ENCODE measurements at regions not wholly inside any gene's neighbourhood (a gene's known extent, or its start where the extent isn't known, plus 50 kb on each side); places are given as distances from the start of the nearest gene placed in this dataset.

DNA sequence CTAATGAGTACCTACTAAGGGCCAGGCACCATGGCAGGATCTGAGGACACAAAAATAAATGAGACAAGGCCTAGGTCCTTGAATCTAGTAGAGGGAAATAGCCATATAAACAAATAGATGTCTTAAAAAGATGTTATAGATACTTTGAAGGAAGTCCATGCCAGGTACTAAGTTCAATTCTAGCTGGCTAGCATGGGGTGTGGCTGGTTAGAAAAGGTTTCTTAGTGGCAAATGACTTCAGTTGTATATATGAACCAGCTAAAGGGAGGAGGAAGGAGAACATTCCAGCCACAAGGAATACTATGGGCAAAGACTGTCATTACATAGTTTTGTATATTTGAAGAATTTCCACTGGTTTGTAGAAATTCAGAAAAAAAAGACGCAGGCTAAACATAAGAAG lies 133.6 kb upstream of the BMP4 start:
- DNase-seq = no peak

DNA sequence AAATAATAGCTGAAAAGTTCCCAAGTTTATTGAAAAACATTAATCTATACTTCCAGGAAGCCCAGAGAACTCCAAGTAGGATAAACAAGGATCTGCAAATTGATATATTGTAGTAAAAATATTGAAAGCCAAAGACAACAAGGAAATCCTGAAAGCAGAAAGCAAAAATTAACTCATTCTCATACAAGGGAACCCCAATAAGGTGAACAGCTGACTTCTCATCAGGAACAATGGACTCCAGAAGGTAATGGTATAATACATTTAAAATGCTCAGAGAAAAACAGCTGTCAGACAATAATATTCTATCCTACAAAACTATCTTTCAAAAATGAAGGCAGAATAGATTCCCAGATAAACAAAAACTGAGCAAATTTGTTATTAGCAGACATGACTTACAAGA lies 138.1 kb upstream of the BMP4 start:
- no peak for DNase-seq

DNA sequence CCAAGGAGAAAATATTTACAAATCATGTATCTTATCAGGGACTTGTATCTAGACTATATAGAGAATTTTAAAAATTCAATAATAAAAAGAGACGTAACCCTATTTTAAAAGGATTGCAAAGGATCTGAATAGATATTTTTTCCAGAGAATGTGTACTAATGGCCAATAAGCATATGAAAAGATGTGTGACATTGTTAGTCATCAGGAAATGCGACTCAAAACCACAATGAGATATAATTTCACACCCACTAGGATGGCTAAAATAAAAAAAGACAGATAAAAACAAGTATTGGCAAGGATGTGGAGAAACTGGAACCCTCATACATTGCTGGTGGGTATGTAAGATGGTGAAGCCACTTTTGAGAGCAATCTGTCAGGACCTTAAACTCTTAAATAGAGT lies 141.9 kb upstream of the BMP4 start:
- no peak for DNase-seq

DNA sequence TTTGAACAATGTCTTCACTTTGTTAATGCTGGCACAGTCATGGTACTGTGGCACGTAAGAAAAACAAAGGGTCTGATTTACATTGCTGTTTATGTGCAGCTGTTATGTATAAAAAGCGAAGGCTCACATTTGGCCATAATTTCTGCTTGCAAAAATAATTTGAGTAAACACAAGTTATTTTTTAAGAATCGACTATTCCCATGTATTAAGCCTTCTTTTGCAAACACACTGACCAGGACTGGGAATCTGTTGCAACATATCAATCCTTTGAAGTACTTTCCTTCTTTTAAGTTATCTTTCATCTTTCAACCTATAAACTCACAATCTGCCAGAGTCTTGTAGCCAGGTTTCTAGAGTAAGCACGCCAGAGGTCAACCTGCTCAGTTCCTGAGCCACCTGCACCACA lies 145.4 kb upstream of the BMP4 start:
- no peak for DNase-seq

DNA sequence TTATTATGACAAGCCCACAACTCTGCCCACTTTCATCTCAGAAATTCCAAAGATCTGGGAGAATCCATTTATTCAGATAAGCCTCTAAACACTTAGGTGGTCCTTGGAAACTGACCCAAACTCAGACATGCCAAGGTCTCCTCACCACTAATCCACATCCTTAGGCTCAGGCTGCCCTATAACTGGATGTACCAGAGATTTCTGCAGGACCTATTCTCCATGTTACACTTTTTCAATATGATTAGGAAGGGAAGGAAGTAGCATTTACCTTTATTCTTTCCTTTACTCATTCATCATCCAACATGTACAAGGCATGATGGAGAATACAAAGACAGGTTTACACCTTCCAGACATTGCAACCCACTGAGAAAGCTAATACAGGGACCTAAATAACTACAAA lies 145.9 kb upstream of the BMP4 start:
- no peak for DNase-seq

DNA sequence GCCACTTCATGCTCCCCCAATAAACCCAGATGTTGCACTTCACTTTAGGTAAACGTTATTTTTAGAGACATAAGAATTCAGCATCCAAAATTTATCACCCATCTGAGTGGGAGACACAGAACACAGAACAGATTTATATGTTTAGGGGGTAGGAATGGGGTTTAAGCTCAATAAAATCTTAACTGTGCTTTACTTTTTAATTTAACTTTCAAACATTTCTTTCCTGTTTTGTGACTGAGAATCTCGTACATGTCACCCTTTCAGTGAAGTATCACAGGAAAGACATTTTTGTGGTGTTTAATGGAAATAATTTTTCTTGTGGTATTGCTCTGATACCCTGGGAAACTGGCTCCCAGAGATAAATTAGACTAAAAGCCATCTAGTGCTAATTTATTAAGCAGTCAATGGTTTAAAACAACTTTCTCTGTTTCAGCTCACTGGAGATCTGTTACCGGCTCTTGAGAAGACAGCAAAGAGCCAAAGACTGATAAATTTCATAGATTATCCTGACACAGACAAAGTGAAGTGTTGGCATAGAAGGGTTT lies 148.0 kb upstream of the BMP4 start:
- no peak for DNase-seq

DNA sequence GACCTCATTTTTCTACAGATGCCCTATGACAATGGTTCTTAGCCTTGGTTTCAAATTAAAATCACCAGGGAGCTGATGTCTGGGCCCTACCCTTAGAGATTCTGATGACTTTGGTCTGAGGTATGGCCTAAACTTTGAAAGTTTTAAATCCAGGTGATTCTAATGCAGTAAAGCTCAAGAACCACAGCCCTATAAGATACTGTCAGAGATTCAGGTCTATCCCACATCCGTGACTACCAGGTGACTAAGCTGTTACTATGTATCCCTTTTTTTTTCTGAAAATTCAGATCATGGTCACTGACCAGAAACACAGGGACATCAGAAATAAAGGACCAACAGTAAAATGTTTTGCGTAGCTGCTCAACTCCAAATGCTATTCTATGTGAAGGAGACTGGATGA lies 148.8 kb upstream of the BMP4 start:
- no peak for DNase-seq

DNA sequence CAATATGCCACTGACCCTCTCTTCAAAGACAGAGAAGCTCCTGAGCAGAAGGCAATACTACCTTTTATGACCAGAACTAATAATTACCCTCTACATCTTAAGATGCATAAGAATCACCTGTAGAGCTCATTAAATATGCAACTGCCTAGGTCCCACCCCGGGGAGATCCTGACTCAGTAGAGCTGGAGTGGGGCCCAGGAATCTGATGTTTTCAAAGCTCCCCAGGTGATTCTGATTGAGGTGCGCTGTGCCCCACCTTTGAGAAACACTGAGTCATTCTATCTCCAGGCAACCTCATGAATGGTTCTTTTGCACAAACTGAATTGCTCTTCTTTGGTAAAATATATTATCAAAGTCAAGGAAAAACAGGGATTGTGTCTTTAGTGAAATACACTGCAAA lies 149.3 kb upstream of the BMP4 start:
- DNase-seq = no peak

DNA sequence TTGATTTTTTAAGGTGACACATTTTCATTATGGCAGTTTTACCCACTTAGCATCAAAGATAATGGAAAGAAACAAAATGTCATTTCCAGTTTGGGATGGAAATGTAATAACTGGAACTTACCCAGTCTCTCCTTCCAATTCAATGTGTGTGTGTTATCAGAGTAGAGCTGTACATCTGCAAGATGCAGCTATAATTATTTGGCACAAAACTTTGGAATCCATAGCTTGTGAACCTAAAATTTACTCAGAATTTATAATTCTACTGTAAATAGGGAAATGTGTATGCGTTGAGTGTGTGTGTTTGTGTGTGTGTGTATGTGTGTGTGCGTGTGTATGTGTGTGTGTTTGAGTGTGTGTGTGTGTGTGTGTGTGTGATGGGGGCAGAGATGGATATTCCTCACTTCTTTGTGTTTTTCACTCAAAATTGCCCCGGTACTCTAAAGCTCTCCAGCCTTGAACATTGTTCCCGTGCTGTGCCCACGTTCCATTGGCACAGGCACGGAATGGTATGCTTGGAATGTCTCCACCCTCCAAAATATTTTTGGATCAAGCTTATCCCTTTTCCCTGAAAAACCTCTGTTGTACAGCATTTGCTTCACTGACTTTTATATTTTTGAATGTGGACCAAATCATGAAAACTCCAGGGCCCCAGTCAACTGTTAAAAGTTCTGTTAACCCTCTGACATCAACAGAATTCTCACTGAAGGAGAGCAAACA lies 150.2 kb upstream of the BMP4 start:
- DNase-seq = peak; percentile 49

DNA sequence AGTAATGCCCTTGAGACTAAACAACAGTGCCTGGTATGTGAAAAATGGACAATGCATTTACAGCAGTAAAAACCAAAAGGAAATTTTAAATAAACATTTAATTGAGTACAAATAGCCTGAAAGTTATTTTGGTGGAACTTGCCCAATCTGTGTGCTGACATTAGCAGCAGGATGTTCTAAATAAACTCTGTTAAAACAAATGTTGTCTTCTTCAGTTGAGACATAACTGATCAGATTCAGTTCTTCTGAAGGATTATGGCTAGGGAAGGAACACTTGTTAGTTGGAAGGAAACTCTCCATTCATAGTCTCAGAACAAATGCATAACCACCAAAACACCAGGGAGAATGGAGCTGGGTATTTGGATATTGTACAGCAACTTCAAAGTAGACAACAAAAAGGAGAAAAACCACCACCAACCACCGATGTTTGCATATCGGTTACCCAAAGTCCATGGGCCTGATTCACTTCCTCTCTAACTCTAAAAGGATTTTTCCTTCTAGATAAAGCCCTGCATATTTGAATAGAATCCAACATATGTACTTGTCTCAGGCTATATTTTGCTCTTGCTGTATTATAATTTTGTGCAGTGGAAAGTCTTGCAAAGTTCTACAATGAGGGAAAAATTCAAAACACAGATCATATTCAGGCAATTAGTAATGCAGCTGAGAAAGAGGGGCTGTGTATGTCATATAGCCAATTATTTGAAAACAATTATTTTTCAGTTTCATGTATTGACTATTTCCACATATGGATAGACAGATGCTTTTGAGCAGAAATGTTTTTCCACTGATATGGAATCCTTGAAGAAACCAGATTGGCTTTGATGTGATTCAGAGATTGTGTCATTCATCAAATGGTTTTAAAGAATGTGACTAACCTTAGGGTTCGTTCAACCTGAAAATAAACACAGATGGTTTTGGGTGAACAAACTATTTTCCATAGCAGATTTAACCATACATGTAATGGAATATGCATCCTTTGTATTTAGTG lies 152.2 kb upstream of the BMP4 start:
- no peak for DNase-seq

DNA sequence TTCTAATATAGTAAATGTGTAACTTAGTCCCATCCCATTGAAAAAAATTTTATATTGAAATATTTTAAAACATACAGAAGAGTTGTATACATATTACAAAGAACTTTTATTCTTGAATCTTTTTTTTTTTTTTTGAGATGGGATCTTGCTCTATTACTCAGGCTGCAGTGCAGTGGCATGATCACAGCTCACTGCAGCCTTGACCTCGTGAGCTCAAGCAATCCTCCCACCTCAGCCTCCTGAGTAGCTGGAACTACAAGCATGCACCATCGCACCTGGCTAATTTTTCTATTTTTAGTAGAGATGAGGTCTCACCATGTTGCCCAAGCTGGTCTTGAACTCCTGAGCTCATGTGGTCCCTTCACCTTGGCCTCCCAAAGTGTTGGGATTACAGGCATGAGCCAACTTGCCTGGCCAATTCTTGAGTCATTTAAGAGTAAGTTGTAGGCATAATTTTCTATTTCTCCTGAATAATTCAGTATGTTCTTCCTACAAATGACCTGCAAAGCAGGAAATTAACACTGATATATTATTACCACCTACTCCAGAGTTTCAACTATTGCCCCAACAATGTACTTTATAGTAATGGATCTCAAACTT lies 153.0 kb upstream of the BMP4 start:
- DNase-seq = no peak

DNA sequence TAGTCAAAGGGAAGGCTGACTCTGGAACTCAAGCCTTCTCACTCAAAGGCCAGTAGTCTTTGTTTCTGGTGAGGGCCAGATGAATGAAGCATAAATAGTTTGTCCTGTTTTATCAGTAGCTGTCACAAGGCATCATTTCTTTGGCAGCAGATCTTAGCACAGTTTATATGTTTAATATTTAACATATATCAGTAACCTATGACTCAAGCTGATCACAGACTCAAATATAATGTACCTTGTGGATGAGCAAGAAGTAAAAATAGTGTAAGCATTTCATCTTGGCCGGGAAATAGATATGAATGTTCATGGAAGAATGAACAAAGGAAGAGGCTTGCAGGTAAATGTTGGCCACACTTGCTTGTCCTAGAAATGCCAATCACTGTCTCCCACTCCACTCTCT lies 158.3 kb upstream of the BMP4 start:
- no peak for DNase-seq

DNA sequence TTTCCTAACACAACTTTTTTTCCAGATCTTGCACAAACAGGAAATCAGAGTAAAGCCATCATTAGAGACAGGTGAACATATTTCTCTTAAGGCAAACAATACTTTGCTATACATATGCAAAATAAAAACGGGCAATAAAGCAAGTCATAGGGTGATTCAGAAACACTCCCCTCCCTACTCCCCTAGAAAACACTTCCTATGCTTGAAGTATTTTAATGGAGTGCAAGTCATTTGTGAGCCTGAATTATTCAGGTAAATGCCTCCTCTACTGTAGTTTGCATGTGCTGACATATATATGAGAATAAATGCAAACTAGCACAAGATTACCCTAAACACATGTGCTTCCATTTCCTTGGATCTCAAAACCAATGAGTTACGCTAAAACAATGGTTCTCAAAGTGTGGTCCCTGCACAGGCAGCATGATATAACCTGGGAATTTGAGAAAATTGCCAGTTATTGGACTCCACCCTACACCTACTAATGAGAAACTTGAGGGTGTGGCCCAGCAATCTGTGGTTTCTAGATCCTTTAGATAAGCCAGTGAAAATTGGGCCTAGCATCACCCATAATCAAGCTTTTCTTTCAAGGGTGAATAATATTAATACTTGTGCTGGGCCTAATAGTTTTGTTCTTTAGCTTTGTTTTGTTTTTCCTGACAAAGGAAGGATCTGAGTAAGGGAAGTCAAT lies 159.7 kb upstream of the BMP4 start:
- no peak for DNase-seq

DNA sequence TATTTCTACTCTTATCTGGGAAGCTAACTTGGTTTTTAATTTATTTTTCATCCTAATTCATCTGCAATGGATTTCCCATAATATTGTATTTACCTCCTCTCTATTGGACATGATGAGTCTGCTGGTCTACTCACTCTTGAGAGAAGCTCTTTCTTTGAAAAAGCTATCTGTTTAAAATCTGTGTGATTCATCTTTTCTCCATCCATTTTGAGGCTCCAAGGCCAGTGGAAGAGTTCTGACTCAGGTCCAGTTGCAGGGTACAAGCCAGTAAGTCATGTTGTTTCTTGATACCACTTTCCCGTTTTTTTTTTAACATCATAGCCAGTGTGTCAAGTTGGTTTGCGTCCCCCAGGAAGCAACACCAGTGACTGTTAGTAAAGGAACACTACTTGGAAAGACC lies 160.3 kb upstream of the BMP4 start:
- no peak for DNase-seq

DNA sequence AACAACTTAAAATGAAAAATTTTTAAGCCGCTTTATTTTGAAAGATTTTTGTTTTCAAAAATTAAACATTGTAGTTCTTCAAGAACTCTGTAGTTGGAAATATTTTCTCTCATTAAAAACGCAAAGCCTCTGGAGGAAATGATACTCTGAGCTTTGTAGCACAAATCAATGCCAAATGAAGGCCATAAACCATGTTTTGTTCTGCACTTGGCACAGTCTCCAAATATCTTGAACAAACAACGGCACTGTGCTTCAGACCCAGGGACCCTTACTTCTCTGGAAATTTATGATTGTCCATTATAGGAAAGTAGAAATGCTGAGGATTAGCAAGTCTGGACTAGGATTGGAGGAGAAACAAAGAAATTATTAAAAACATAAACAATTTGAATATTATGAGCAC lies 160.8 kb upstream of the BMP4 start:
- DNase-seq = no peak

DNA sequence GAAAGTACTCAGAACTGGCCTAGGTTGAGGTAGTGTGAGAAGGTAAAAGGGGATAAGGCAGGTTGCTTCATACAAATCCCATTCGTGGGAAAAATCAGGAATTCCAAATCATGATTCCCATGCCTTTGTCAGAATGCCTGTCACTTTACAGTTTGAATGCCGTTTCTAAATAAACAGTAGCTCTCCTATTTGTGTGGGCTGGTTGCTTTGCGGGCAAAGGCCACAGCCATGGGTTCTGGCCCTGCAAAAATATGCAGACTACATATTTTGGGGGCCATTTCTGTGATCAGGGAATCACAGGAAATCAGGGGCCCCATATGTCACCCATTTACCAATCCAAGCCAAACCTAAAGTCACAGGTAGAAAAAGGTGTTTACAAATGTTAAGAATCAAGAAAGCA lies 161.3 kb upstream of the BMP4 start:
- DNase-seq = no peak

DNA sequence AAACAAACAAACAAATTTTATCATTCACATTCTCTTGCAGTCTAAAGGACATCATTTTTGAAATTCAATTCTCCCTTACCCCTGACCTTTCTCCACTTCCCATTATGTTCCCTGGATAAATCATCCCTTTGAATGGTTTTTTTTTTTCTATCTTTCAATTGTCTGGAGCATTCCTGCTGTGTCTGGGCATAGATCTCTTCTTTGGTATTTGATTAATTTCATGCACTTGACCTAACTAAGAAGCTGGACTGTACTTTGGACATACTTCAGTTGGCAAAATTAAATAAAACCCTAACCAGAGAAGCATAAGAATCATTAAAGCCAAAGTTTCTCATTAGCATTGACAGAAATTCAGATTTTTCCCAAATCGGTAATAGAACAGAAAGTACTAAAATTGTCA lies 163.6 kb upstream of the BMP4 start:
- DNase-seq = no peak

DNA sequence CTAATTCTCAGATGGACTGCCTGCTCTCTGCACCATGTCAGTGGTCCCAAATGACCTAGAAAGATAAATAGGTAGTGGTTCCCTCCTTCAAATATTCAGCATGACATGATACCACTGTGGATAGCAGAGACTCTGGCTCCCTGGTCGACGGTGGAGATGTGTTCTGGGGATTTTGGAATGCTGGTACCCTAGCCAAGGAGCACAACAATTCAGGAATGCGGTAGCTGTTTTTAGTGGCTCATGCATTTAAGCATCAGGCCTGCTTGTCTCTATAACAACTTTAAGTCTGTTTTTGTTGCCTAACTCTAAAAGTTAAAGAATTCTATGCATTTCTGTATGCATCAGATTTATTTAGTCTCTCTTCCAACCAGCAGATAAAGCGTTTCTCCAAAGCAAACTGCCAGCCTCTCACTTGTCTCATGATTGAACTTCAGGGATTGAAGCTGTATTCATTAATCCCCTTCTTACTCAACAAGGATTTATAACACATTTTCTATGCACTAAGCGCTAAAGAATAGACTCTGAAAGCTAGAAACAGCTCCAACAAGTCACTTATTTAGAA lies 164.9 kb upstream of the BMP4 start:
- no peak for DNase-seq

DNA sequence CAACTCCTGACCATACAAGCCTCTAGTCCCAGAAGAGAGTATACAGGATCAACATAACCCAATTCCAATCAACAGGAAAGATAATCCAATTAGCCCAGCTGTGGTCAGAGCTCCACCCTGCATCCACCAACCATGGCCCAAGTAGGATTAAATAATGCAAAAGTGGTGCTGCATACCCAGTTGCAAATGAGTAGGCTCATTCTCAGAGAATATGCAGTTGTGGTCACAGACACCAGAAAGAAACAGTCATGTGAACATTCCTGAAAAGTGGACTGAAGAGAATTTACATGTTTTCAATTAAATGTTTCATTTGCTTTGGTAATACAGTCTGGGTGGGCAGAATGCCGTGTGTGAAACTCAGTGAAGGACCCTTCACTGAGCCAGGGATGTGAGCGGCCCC lies 167.2 kb upstream of the BMP4 start:
- no peak for DNase-seq

DNA sequence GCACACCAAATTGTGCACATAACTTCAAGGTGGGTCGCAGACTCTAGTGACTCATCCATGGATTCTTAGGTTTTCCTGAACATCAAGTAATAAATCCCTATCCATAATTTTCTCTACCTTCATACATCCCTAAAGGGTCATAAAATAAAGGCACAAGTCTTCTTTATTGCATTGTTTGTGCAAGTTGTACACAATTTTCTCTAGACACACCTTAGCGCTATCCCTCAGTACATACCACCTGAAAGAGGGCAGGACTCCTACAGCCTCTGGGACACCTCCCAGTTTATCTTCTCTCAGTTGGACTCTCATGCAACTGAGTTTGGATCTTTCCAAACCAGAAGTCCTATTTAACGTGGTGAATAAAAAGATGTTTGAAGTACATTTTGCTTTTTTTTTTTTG lies 168.5 kb upstream of the BMP4 start:
- no peak for DNase-seq

DNA sequence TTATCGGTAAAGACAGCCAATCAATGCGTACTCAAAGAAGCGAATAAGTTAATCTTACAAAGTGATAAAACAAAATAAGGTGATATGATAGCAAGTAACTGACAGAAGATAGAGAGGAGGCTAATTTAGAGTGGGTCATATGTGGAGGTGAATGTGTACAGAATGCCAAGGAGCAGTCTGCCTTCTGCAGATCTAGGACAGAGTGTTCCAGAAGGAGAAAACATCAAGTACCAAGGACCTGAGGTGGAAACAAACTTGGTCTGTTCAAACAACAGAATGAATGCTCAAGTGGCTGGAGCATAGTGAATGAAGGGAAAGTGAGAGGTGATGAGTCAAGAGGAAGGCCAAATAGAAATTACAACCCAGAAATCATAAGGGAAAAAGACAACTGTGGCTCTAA lies 170.3 kb upstream of the BMP4 start:
- no peak for DNase-seq

DNA sequence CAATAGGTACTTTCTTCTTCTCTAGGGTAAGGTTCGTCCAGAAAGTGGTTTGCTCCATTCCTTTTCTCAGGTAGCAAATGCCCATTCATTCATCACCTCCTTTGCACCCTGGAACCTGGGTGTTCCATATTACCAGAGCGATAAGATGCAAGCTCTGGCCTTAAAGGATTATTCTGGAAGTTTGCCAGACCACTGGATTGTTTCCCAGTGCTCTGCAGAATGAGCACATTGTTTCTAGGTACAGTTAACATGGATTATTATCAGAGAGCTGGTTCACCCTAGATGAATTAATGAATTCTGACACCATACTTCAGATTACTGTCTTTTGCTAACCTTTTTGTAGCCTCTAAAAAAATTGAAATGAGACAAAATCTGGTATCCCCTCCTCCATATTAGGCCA lies 170.9 kb upstream of the BMP4 start:
- no peak for DNase-seq
